Neural cell (in vitro differentiated cells): ENCODE measurements at regions not wholly inside any gene's neighbourhood (a gene's known extent, or its start where the extent isn't known, plus 50 kb on each side); places are given as distances from the start of the nearest gene placed in this dataset.

Experiments
- H2AFZ ChIP-seq: fragments of 200-600, 300-800 bp; sonication (generic), shearing (Covaris generic); 2 replicates; pipeline ENCODE4 v1.6.0; 2014; ENCODE audit warnings: low read depth, mild to moderate bottlenecking, antibody characterized with exemption, low read length, moderate library complexity
- H3F3A ChIP-seq: fragments of 200-600 bp; shearing (Covaris generic); 2 replicates; pipeline ENCODE4 v1.6.1; 2016; ENCODE audit warnings: mild to moderate bottlenecking, moderate library complexity, mixed read lengths, antibody characterized with exemption, low read length; ENCODE audit not compliant: insufficient read depth, poor library complexity, severe bottlenecking
- H3K27ac ChIP-seq: fragments of 200-600, 300-800 bp; sonication (generic), shearing (Covaris generic); 2 replicates; pipeline ENCODE4 v1.5.1; 2014; ENCODE audit warnings: mild to moderate bottlenecking, low read length, moderate library complexity
- H3K27me3 ChIP-seq: fragments of 300-800, 200-600 bp; sonication (generic), shearing (Covaris generic); 2 replicates; pipeline ENCODE4 v1.6.0; 2014; ENCODE audit warnings: mild to moderate bottlenecking, low read depth, low read length, moderate library complexity; ENCODE audit not compliant: insufficient read depth
- H3K36me3 ChIP-seq: fragments of 300-800, 200-600 bp; sonication (generic), shearing (Covaris generic); 2 replicates; pipeline ENCODE4 v1.5.1; 2014; ENCODE audit warnings: mild to moderate bottlenecking, antibody characterized with exemption, low read length, moderate library complexity; ENCODE audit not compliant: insufficient read depth
- H3K4me2 ChIP-seq: fragments of 300-800, 200-600 bp; sonication (generic), shearing (Covaris generic); 2 replicates; pipeline ENCODE4 v1.6.0; 2014; ENCODE audit warnings: mild to moderate bottlenecking, low read length
- H3K4me3 ChIP-seq: fragments of 300-800, 200-600 bp; sonication (generic), shearing (Covaris generic); 2 replicates; pipeline ENCODE4 v1.5.1; 2014; ENCODE audit warnings: mild to moderate bottlenecking, low read length, moderate library complexity
- H3K79me2 ChIP-seq: fragments of 200-600 bp; shearing (Covaris generic); replicated peaks from 2 replicates; pipeline ENCODE4 v1.6.0; 2014; ENCODE audit warnings: mild to moderate bottlenecking, low read length, moderate library complexity; ENCODE audit not compliant: insufficient read depth
- H3K9ac ChIP-seq: fragments of 300-800, 200-600 bp; sonication (generic), shearing (Covaris generic); 2 replicates; pipeline ENCODE4 v1.6.1; 2016; ENCODE audit warnings: mild to moderate bottlenecking, low read length, mixed read lengths
- H3K9me2 ChIP-seq: fragments of 200-600 bp; shearing (Covaris generic); 2 replicates; pipeline ENCODE4 v1.6.1; 2016; ENCODE audit warnings: mild to moderate bottlenecking, low read length, mixed read lengths; ENCODE audit not compliant: insufficient read depth
- H3K9me3 ChIP-seq: fragments of 200-600, 300-800 bp; sonication (generic), shearing (Covaris generic); 2 replicates; pipeline ENCODE4 v1.6.1; 2016; ENCODE audit warnings: mild to moderate bottlenecking, mixed run types, low read length, moderate library complexity, mixed read lengths
- H4K20me1 ChIP-seq: fragments of 200-600 bp; shearing (Covaris generic); 2 replicates; pipeline ENCODE4 v1.6.1; 2016; ENCODE audit warnings: mild to moderate bottlenecking, mixed run types; ENCODE audit not compliant: insufficient read depth
- CTCF ChIP-seq: fragments of 450-650 bp; IDR thresholded peaks from 2 replicates; pipeline ENCODE4 v1.5.1; 2014; ENCODE audit warnings: antibody characterized with exemption, mild to moderate bottlenecking, moderate library complexity; ENCODE audit not compliant: poor library complexity, severe bottlenecking
- EP300 ChIP-seq: fragments of 450-650 bp; conservative IDR thresholded peaks from 2 replicates; pipeline ENCODE4 v1.6.1; 2014; ENCODE audit warnings: antibody characterized with exemption, mild to moderate bottlenecking, moderate library complexity; ENCODE audit not compliant: poor library complexity, severe bottlenecking
- EZH2 ChIP-seq: fragments of 200-600, 300-800 bp; shearing (Covaris generic), sonication (generic); IDR thresholded peaks from 2 replicates; pipeline ENCODE4 v1.6.1; 2014; ENCODE audit warnings: antibody characterized with exemption, low read length, borderline replicate concordance, mild to moderate bottlenecking; ENCODE audit not compliant: insufficient read depth, poor library complexity, severe bottlenecking
- MXI1 ChIP-seq: fragments of 450-650 bp; conservative IDR thresholded peaks from 2 replicates; pipeline ENCODE4 v1.6.1; 2014; ENCODE audit warnings: antibody characterized with exemption, mild to moderate bottlenecking; ENCODE audit not compliant: poor library complexity, severe bottlenecking
- POLR2AphosphoS5 ChIP-seq: IDR thresholded peaks from 2 replicates; pipeline ENCODE4 v1.6.1; 2012
- RAD21 ChIP-seq: fragments of 450-650 bp; conservative IDR thresholded peaks from 2 replicates; pipeline ENCODE4 v1.6.1; 2014; ENCODE audit warnings: antibody characterized with exemption, mild to moderate bottlenecking, moderate library complexity
- REST ChIP-seq: IDR thresholded peaks from 2 replicates; pipeline ENCODE4 v1.6.1; 2012; ENCODE audit warnings: borderline replicate concordance
- SMC3 ChIP-seq: fragments of 450-650 bp; conservative IDR thresholded peaks from 2 replicates; pipeline ENCODE4 v1.6.1; 2014; ENCODE audit warnings: antibody characterized with exemption, mild to moderate bottlenecking, moderate library complexity; ENCODE audit not compliant: poor library complexity
- TAF1 ChIP-seq: IDR thresholded peaks from 2 replicates; pipeline ENCODE4 v1.6.1; 2012; ENCODE audit warnings: low read depth

GRCh38 chr14:42532194-42532593 is 925.5 kb downstream of the LRFN5 start:
- no peak overlapping the region for H3K9ac ChIP-seq
- no peak overlapping the region for H3K4me2 ChIP-seq
- H3K36me3 ChIP-seq, result no peaks in the 10 kb centered on the region
- H2AFZ ChIP-seq, result no peak overlapping the region
- H3K9me2 ChIP-seq, result no peaks in the 10 kb centered on the region
- TF ChIP-seq SMC3, result no peak
- no peak for TF ChIP-seq MXI1
- TF ChIP-seq REST, result no peak
- TF ChIP-seq CTCF, result no peak
- TF ChIP-seq TAF1, result no peak
- TF ChIP-seq POLR2AphosphoS5, result no peak
- no peak for TF ChIP-seq RAD21
- TF ChIP-seq EP300, result no peak
- H3K4me3 ChIP-seq, result no peak overlapping the region
- no peaks in the 10 kb centered on the region for H3F3A ChIP-seq
- H3K27ac ChIP-seq, result no peak overlapping the region
- no peaks in the 10 kb centered on the region for H4K20me1 ChIP-seq
- no peaks in the 10 kb centered on the region for H3K27me3 ChIP-seq
- no peaks in the 10 kb centered on the region for H3K9me3 ChIP-seq
- H3K79me2 ChIP-seq, result no peaks in the 10 kb centered on the region

GRCh38 chr14:42527141-42527540 is 920.5 kb downstream of the LRFN5 start:
- no peaks in the 10 kb centered on the region for H3K9me2 ChIP-seq
- no peaks in the 10 kb centered on the region for H3K27me3 ChIP-seq
- no peaks in the 10 kb centered on the region for H4K20me1 ChIP-seq
- H3K79me2 ChIP-seq, result no peaks in the 10 kb centered on the region
- no peak overlapping the region for H3K9ac ChIP-seq
- TF ChIP-seq REST, result no peak
- TF ChIP-seq EP300, result no peak
- TF ChIP-seq TAF1, result no peak
- no peak for TF ChIP-seq EZH2
- no peak for TF ChIP-seq SMC3
- no peak for TF ChIP-seq CTCF
- TF ChIP-seq RAD21, result no peak
- TF ChIP-seq POLR2AphosphoS5, result no peak
- TF ChIP-seq MXI1, result no peak
- no peak overlapping the region for H3K4me2 ChIP-seq
- no peaks in the 10 kb centered on the region for H3K36me3 ChIP-seq
- H3K27ac ChIP-seq, result no peak overlapping the region
- H2AFZ ChIP-seq, result no peak overlapping the region
- H3K9me3 ChIP-seq, result no peaks in the 10 kb centered on the region
- no peak overlapping the region for H3K4me3 ChIP-seq
- H3F3A ChIP-seq, result no peaks in the 10 kb centered on the region
